BJ (cell line): ENCODE measurements at regions not wholly inside any gene's neighbourhood (a gene's known extent, or its start where the extent isn't known, plus 50 kb on each side); places are given as distances from the start of the nearest gene placed in this dataset.

Source experiments
- CTCF ChIA-PET: fragments of 350-600 bp; formaldehyde crosslinking; extraction: SDS; loops from one replicate; lab custom pipeline; 2021; ENCODE audit warnings: antibody characterized with exemption, inconsistent platforms; lab: Yijun Ruan, JAX
- POLR2A ChIA-PET: fragments of 300-600 bp; sonication (Branson Sonifier 250); formaldehyde crosslinking; extraction: SDS; loops from one replicate; lab custom pipeline; 2021; ENCODE audit warnings: antibody characterized with exemption; lab: Charles Lee
- DNase-seq: peaks from one replicate; pipeline ENCODE4 v3.0.0-alpha.2; 2011; ENCODE audit warnings: low read depth
- H3K27me3 ChIP-seq: 2 replicates; pipeline ENCODE4 v1.6.0; 2011; ENCODE audit warnings: low read length; ENCODE audit not compliant: control insufficient read depth, insufficient read depth
- H3K36me3 ChIP-seq: 2 replicates; pipeline ENCODE4 v1.5.1; 2011; ENCODE audit warnings: low read length; ENCODE audit not compliant: control insufficient read depth, insufficient read depth
- H3K4me3 ChIP-seq: 2 replicates; pipeline ENCODE4 v1.5.1; 2011; ENCODE audit warnings: low read depth, mild to moderate bottlenecking, control low read depth, low read length
- CTCF ChIP-seq: IDR thresholded peaks from 2 replicates; pipeline ENCODE4 v1.5.1; 2011; ENCODE audit warnings: low read depth, mild to moderate bottlenecking, control low read depth, inconsistent platforms, low read length, moderate library complexity; ENCODE audit not compliant: insufficient read depth

DNA sequence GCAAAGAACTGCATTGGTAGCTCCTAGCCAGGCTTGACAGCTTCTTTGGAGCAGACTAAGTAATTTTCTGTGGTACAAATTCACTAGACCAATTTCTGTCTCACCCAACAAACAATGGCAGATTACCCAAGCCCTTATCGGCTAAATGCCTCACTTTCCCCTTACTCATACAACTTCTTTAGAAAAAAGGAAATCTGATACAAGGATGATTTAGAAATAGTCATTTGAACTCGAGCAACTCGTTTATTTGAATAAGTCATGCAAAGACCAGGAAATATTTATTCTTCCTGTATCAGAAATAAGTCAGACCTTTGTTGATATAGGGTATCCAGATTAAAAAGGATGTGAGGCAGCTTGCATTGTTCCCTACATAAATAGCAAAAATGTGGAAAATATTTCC lies 170.4 kb upstream of the CDH6 start:
- Histone ChIP-seq H3K4me3 (no peak overlapping the region), H3K36me3 (no peaks in the 10 kb centered on the region), H3K27me3 (no peaks in the 10 kb centered on the region)
- ChIA-PET CTCF (no interaction called here), POLR2A (no interaction called here)
- TF ChIP-seq CTCF, result no peak
- no peak for DNase-seq

DNA sequence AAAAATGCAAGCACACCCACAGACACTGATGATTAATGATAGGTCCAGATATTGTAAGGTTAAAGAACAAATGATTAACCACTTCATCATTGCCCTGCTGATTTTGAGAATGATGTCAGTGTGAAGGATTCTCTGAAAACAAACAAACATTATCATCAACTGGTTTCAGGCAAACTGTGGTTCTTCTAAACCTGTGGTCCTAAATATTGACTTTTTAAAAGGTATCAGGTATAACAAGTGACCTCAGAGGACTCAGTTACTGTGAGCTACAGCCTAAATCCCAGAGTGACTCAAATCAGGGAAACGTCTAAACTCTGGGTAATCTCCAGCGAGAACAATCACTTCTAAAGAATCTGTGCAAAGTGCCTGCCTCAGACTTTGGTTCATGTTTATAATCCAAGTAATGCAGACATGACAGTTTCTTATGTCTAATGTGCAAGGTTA lies 172.3 kb upstream of the CDH6 start:
- no peak for DNase-seq
- ChIA-PET CTCF (no interaction called here), POLR2A (no interaction called here)
- no peaks in the 10 kb centered on the region for H3K27me3 ChIP-seq
- TF ChIP-seq CTCF, result no peak
- no peak overlapping the region for H3K4me3 ChIP-seq
- no peaks in the 10 kb centered on the region for H3K36me3 ChIP-seq

DNA sequence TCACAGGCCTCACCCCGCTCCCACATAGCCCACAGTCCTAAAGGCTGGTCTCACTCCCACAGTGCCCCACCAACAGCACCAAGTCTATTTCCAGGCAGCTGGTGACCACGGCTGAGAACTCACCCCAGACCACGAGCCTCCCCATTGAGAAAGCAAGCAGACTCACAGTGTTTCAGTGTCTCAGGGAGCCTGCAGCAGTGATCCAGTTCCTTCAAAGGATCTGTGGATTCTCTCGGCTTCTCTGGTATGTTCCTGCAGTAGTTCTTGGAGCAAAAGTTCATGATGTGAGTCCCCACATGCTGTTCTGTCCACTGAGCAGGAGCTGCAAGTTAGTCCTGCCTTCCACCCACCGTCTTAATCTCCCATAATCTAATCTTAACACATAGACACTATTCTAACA lies 185.3 kb upstream of the CDH6 start:
- no peak for TF ChIP-seq CTCF

GRCh38 chr5:31007672-31008071 lies 185.8 kb upstream of the CDH6 start:
- no peak for TF ChIP-seq CTCF
- ChIA-PET POLR2A (no interaction called here), CTCF (no interaction called here)
- H3K4me3 ChIP-seq, result no peak overlapping the region
- no peaks in the 10 kb centered on the region for H3K36me3 ChIP-seq
- no peak for DNase-seq
- no peaks in the 10 kb centered on the region for H3K27me3 ChIP-seq

More for the DNA sequence above, 185.3 kb upstream of the CDH6 start:
- Histone ChIP-seq H3K4me3 (no peak overlapping the region), H3K27me3 (no peaks in the 10 kb centered on the region), H3K36me3 (no peaks in the 10 kb centered on the region)
- POLR2A ChIA-PET, result no interaction called here
- no peak for DNase-seq
- CTCF ChIA-PET, result no interaction called here

DNA sequence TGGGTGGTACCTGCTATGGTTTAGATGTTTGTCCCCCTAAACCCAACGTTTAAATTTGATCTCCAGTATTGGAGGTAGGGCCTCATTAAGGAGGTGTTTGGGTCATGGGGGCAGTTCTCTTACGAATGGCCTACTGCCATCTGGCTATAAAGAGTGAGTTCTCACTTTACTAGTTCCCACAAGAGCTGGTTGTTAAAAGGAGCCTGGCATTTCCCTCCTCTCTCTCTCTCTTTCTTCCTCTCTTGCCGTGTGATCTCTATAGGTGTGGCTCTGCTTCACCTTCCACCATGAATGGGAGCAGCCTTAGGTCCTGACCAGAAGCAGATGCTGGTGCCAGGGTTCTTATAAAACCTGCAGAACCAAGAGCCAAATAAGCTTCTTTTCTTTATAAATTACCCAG lies 193.2 kb upstream of the CDH6 start:
- no peak for DNase-seq
- Histone ChIP-seq H3K4me3 (no peak overlapping the region), H3K27me3 (no peaks in the 10 kb centered on the region), H3K36me3 (no peaks in the 10 kb centered on the region)
- POLR2A ChIA-PET, result no interaction called here
- CTCF ChIA-PET, result no interaction called here
- no peak for TF ChIP-seq CTCF
